GM18909 (cell line): ENCODE measurements at regions not wholly inside any gene's neighbourhood (a gene's known extent, or its start where the extent isn't known, plus 50 kb on each side); places are given as distances from the start of the nearest gene placed in this dataset.

Experiments used
- ATAC-seq: cut with Tn5 transposase; IDR thresholded peaks from one replicate; pipeline ENCODE4 v1.9.1; 2021; ENCODE audit warnings: mild to moderate bottlenecking; ENCODE audit not compliant: unreplicated experiment, poor library complexity

DNA sequence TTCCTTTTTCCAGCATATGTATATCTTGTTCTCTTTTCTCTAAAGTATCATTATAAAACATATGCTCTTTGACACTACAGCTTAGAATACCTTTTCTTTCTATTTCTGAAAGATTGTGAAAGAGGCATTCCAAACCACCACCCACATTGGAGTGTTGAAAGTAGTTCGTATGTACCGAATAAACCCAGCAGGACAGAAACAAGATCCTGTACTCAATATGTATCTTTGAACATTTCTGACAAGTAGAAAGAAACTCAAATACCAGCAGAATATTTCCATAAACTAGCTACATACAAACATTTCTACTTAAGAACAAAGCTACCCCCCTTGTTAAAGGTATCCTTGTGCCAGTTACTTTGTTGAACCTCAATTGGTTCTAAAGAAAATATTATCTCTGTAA lies 415.3 kb upstream of the ALCAM start:
- no peak for ATAC-seq

DNA sequence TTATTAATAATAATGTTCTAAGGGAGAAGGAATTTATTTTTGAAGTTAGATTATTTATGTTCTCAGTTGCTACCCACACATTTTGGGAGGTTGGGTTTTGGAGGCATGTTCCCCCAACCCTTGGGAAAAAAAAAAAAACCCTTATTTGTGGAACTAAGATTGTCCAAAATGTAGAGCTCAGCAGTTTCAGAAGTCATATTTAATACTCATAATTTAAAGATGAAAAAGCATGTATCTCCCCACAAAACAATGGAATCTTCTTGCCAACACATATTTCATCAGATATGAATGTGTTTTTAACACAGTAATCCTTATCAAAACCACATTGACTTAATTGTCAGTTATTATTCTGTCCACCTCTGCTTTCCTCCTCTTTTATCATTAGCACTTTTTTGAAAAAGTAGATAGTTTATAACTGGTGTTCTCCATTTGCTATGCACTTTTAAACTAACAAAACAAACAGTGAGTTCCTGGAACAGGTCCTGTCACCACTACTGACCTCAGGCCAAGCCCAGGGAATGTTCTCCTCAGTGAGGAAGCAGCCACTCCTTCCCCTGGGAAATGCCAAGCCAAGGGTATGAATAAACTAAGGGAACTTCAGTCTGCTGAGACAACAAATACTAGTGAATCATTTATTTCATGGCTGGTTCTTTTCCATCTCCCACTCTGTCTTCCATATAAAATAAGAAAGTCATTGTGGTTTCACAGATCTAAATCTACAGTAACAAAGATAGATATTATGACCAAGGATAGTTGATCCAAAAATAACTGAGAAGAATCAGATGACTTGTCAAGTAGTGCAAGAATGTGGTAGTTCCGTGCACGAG lies 414.4 kb upstream of the ALCAM start:
- no peak for ATAC-seq

DNA sequence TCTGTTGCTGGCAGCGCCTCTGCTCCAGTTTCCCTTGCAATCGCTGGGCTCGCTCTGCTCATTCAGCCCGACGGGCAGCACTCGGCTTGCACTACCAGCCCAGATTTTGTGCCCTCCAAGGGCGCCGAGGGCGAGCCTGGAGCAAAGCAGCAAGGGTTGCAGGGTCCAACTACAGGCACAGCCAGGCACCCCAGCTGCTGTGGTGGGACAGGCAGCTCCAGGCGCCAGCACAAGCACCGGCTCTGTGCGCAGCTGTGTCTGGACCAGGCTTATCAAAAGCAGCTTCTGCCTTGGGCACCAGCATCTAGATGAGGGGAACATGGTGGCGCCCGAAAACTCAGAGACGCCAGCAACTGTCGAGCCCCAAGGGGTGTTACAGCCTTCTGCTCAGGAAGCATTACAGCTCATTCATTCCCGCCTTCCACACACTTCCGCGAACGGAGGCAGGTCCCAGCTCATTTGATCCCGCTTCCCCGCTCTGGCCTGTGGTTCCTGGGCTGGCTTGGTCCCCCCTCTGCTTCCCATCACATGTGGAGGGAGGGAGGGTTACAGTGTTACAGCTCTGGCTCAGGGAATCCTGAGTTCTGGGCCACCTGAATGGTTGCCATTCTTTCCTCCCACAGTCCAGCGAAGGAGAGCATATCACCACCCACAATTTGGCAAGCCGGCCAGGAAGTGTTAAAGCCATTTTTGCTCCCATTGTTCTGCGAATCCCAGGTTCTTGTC lies 409.9 kb upstream of the ALCAM start:
- no peak for ATAC-seq

DNA sequence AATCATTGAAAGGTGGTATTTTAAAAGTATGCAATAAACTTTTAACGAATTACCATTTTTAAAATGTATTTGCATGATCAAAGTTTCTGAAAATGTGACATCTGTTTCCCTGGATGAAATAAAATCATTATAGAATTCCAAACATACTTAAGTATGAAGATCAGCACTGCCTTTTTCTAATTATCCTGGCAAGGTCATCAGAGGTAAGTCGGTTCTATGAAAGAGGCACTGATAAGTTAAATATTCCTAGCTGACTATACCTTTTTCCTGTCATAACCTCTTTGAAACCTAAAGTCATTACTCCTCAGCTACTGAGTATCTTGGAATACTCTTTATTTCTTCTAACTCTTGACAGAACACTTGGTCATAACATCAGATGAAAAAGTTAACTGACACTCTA lies 406.1 kb upstream of the ALCAM start:
- ATAC-seq: no peak

DNA sequence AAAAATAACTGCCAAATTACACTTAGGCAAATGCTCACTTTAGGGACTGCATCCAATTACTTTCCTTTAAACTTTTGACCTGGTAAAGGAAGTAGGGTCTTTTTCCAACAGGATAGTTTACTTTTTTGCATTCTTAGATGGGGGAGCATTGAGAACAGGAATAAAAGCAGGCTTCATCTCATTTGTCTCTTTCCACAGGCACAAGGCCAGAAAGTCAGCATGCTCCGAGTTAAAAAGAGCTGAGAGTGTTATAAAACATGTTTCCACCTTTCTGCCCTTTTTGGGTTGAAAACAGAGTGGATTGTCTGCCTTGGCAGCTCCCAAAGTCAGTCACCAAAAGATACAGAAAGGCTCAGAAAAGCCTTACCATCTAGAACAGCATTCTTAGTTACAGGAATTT lies 404.9 kb upstream of the ALCAM start:
- ATAC-seq: no peak

DNA sequence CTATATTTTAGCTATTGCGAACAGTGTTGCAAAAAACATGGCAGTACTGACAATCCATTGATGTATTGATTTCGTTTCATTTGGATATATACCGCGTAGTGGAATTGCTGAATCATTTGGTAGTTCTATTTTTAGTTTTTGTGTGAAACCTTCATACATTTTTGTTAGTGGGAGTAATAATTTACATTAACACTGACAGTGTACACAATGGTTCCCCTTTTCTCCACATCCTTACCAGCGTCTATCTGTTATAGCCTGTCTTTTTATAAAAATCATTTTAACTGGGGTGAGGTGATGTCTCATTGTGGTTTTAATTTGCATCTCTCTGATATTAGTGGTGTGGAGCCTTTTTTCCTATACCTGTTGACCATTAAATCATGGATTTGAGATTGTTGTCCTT lies 392.4 kb upstream of the ALCAM start:
- no peak for ATAC-seq

DNA sequence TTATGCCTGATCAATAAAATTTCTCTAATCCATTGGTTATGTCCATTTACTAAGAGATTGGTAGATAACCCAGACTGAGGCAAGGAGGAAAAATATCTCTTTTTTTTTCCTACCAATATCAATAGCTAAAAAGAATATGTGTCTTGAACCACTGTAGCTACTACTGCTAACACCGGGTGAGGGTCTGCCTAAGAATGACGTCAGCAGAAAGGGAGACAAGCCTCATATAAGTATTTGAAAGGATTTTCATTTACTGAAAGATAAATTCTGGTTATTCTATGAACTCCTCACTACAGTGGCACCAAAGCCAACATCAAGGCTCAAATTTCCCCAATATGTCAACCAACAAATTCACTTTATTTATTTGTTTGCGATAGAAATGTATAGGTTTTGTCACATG lies 389.0 kb upstream of the ALCAM start:
- ATAC-seq: no peak

DNA sequence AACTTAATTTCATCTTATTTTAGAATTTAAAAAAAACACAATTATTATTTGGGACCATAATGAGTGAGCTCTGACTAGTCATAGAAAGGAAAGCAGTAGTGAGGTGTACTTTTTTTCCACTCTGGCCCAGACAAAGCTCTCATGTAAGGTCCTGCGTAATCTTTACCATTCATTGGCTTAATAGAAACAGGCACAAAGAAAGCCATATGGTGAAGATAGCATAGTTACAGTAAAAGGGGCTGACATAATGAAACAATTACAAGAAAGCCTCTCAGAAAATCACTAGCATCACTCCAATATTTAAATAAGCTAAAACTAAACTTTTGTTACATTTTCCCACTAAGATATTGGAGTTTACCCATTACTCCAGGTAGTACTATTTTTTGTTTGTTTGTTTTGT lies 384.6 kb upstream of the ALCAM start:
- ATAC-seq: no peak

DNA sequence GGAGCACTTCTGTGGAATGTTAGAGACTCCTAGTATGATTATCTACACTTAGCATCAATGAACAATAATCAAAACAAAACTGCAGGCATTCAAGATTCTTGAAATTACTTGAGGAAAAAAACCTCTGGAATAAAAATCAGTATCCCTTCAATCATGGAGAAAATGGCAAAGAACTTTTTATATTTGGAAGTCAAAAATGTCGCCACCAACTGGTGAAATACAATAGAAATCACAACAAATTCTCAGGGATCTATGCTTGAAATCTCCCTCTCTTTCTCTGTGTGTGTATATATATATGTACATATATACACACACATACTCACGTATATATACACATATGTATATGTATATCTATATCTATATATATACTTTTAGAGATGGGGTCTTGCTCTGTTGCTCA lies 378.9 kb upstream of the ALCAM start:
- ATAC-seq: no peak

DNA sequence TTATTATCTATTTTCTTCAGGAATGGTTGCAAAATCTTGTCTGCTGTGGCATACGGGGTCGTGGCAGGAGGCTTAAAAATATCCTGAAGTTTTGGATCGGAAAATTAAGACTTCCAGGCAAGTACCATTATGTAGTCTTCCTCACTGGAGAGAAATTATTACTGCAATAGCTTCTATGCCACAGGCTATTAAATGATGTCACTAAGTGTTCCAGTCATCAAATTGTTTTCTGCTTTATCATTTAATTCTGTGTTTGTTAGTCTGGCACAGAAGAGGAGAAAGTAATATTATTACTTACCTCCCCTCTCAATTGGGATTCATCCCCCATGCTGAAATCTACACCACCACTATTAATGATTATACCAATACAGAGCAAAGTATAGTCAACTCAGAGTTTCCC lies 378.2 kb upstream of the ALCAM start:
- no peak for ATAC-seq

DNA sequence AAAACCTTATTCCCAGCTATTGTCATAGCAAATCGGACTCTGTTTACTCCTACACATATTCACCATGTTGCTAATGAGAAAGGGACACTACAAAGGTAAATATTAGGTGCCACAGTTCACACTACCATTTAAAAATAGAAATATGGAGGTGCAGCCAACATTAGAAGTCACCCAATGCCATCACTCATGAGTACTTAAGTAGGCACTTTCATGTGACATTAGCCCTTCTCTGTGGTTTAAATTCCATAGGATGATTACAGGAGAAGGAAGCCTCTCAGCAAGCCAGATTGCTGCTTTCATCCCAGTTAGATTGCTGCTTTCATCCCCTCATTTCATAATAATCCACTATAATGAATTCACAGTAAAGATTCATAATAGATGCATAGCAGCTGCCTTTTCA lies 376.8 kb upstream of the ALCAM start:
- ATAC-seq: no peak

DNA sequence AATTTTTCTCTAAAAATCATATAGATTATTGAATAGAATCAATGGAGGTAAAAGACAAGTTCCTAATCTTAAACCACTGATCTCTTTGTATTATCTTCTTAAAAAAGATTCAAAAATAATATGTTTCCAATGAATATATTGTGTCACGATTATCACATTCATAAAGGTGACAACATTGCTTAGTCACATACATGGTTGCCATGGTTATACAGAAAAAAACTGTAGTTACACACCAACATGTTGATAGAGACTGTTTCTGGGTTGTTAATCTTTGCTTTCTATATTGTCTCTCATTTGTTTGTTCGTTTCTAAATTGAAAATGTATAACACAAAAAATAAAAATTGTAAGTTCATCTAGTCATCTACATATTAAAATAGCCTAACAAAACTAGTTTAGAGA lies 376.0 kb upstream of the ALCAM start:
- no peak for ATAC-seq

DNA sequence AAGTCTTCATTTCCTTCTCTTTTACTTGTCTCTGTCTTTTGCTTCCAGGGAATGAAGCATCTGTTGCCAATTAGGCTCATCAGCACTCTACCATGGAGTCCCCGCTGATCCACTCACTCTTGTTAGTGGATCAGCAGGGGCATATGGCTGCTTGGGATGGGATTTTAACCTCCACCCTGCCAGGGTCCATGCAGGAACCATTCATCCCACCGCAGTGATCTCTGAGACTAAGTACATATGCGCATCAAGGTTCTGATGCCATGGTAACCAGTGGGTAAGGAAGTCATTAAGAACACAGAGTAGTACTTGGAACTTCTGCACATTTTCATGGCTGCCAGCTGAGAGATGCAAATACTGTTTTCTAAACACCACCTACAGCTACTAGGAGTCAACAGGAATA lies 374.0 kb upstream of the ALCAM start:
- ATAC-seq: no peak

DNA sequence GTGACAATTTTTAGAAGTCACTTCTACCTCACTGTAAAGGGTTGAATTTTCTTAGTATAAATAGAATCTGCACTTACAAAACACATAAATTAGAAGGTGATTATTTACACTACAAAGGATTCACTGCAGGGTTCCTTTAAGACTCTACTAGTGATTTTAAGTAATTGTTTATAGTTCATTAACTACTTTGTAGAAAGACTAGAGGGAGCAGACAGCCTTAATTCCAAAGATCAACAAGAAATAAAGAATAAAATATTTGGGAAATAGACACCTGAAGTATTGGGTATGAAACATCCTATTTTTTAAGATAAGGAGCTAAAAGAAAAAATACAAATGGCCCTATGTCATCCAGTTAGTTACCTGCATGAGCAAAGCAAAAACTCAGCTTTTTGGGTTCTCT lies 360.5 kb upstream of the ALCAM start:
- ATAC-seq: no peak

DNA sequence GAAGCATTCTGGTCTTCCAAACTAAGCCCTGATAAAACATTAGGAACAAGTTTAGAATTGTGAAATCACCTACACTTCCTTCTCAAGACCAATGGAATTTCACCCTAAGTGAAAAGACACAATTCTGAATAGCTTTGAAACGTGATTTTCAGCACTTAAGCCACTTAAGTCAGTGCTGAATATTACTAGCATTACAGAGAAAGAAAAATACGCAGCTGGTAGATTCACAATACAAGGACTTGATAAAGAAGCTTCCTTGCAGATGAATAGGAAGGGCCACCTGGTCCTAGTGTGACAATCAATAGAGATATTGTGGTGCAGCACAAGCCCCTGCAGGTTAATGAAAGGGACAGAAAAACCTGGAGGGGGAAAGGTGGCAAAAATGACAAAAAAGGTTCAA lies 353.1 kb upstream of the ALCAM start:
- no peak for ATAC-seq

DNA sequence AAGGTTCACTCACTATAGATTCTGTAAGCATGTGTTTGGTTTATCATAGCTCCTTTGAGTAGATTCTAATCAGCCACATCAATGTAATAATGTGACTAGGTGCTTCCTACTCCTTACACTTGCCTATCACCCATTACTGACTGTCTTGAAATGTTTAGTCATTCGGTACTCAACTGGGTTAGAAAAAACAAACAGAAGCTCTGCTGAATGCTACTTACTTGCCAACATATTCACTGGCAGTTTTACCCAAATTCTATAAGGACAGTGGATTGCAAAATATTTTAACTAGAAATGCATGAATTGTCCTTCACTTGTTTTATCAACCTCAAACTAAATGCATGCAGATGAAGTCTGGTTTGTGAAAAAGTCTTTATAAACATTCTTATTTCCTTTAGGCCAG lies 352.1 kb upstream of the ALCAM start:
- ATAC-seq: no peak

DNA sequence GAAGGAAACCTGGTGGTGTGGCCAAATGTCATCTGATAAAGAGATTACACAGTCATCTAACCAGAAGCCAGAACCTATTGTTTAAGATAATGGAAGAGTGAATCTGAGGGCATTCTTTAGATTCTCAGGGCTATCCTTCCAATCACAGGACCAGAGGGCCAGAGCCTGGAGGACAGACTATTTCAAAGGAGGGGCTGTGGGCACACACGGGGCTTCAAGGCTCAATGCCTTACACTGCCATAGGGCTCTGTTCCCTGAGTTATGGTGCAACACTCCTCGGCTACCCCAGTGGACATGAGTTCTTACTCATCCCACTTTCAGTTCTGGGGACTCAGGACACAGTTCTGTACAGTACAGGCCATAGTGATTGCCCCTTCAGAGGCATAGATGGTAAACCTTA lies 343.9 kb upstream of the ALCAM start:
- no peak for ATAC-seq

DNA sequence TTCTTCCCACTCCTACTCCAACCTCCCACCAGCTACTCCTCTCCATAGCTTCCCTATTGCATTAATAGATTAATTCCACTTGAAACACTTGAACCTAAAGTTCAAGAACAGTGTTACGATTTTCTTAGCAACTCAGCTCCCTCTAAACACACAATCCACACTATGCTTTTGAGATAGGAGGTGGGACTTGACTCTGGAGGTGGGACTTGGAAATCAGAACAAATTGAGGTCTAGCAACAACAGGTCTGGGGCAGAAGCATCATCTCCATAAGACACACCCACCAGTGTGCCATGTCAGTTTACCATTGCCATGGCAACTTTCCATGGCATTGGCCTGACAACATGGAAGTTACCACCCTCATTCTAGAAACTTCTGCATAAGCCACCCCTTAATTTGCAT lies 336.5 kb upstream of the ALCAM start:
- no peak for ATAC-seq

DNA sequence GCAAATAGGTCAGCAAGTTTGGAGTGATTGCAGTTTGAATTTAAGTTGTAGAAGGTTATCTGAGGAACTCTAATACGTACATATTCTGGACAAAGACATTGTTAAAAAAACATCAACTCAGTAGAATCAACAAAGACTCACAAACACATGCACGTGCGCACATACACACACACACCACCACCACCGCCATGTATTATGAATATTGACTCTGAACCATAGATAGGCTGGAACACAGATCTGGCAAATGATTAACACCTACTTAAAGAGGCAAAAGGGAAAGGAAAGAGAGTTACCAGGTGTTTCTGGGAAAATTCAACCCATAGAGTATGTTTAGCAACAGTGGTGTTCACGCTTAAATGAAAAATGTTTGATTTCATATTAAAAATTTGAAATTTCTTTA lies 334.2 kb upstream of the ALCAM start:
- no peak for ATAC-seq

DNA sequence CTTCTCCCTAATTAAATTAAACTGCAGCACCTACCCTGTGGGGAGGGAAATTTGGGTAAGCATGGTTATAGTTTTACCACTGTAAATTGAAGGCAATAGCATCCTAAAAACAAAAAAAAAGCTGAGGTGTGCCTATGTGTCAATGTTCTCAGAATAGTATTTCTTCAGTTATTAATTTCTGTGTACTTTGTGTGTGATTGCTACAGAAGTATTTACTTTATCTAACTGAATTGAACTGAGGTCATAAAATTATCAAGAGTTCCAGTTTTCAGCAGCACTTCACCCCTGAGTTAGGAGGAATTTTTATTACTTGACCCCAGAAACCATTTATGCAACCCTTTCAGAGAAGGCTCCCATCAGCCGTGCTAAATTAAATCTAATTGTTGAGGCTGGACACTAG lies 333.6 kb upstream of the ALCAM start:
- no peak for ATAC-seq

DNA sequence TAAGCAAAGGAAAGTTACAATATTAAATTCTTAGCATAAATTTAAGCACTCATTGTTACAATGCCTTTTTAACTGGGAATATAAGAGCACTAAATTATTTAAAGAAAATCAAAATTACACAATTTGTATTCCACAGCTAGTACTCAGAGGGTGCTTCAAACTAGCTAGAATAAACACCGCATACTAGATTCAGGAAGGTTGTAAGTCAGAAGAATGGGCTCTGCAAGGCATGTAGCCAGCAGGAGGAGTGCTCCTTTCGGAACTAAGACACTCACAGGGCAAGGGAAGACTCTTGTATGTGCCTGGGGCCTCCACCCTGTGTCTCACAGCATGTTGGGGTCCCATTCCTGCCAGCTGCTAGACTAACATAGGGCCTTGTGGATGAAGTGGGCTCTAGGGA lies 327.7 kb upstream of the ALCAM start:
- ATAC-seq: no peak

DNA sequence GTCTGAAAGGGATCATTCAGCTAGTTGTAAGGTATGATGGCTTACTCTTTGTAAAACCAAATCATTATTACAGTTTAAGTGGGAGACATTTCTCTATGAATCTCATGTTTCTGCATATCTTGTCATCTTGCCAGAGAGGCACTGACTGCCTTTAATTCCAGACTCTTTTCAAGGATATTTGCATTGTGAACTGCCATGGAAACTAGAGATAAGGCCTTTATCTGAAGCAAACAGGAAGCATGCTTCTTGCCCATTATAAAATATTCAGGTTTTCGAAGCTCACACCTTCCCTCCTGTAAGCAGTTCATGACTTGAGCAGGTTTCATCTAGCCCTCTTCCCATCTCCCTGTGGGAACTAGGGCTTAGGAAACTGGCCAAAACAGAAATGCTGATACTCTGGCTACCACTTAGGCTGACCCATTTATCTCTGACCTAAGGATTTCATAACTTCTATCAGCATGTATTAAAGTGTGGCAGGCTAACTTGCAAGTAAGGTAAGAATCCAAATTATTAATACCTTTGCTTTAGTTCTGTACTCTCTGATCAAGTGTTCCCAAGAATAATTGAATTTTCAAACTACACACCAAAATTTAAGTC lies 326.6 kb upstream of the ALCAM start:
- no peak for ATAC-seq
